Activated CD8-positive, alpha-beta T cell treated with anti-CD3 and anti-CD28 coated beads for 36 hours (primary cell): ENCODE measurements at regions not wholly inside any gene's neighbourhood (a gene's known extent, or its start where the extent isn't known, plus 50 kb on each side); places are given as distances from the start of the nearest gene placed in this dataset.

Source experiments
- ATAC-seq: fragments of 200-7000 bp; cut with Tn5 transposase; one replicate; pipeline ENCODE4 v1.10.0; 2021; ENCODE audit warnings: mild to moderate bottlenecking, moderate library complexity
- CTCF ChIA-PET: fragments of 350-600 bp; sonication (Branson Sonifier 250); formaldehyde crosslinking; loops from one replicate; lab custom pipeline; 2021; ENCODE audit warnings: antibody characterized with exemption; lab: Charles Lee
- POLR2A ChIA-PET: fragments of 350-600 bp; sonication (Branson Sonifier 250); formaldehyde crosslinking; loops from one replicate; lab custom pipeline; 2021; ENCODE audit warnings: antibody characterized with exemption; lab: Charles Lee
- DNase-seq: peaks from one replicate; pipeline ENCODE4 v3.0.0-alpha.2; 2020
- H3K27ac Mint-ChIP-seq: one replicate; pipeline ENCODE4 v1.8.0; 2021; ENCODE audit warnings: mild to moderate bottlenecking, mixed read lengths
- H3K27me3 Mint-ChIP-seq: one replicate; pipeline ENCODE4 v1.8.0; 2021; ENCODE audit warnings: mixed read lengths
- H3K36me3 Mint-ChIP-seq: one replicate; pipeline ENCODE4 v1.8.0; 2021; ENCODE audit warnings: low read depth, mixed read lengths
- H3K4me1 Mint-ChIP-seq: one replicate; pipeline ENCODE4 v1.8.0; 2021; ENCODE audit warnings: low read depth, mixed read lengths
- H3K4me3 Mint-ChIP-seq: one replicate; pipeline ENCODE4 v1.8.0; 2021; ENCODE audit warnings: mild to moderate bottlenecking, moderate library complexity, mixed read lengths
- H3K9me3 Mint-ChIP-seq: one replicate; pipeline ENCODE4 v1.8.0; 2021; ENCODE audit warnings: mixed read lengths
- CTCF ChIP-seq: fragments of 200-600 bp; IDR thresholded peaks from one replicate; pipeline ENCODE4 v1.8.0; 2022; ENCODE audit warnings: antibody characterized with exemption, mild to moderate bottlenecking
- intact Hi-C: fragments of 100-400 bp; cut with micrococcal nuclease; formaldehyde crosslinking; loops from one replicate; pipeline ENCODE4 v1.10.0; 2022

GRCh38 chr2:23121968-23122648 lies 262.9 kb upstream of the KLHL29 start:
- H3K4me3 Mint-ChIP-seq = no peak overlapping the region
- CTCF ChIA-PET = no interaction called here
- H3K27me3 Mint-ChIP-seq = no peaks in the 10 kb centered on the region
- intact Hi-C loops = no loop called here
- H3K9me3 Mint-ChIP-seq = no peaks in the 10 kb centered on the region
- no peaks in the 10 kb centered on the region for H3K4me1 Mint-ChIP-seq
- no peak overlapping the region for H3K27ac Mint-ChIP-seq
- no peak for DNase-seq
- POLR2A ChIA-PET = no interaction called here
- TF ChIP-seq CTCF = no peak
- ATAC-seq = no peak
- no peaks in the 10 kb centered on the region for H3K36me3 Mint-ChIP-seq

GRCh38 chr2:23122681-23123215 lies 262.2 kb upstream of the KLHL29 start:
- no peaks in the 10 kb centered on the region for H3K4me1 Mint-ChIP-seq
- no peak overlapping the region for H3K4me3 Mint-ChIP-seq
- intact Hi-C loops = no loop called here
- H3K27ac Mint-ChIP-seq = no peak overlapping the region
- ChIA-PET CTCF (no interaction called here), POLR2A (no interaction called here)
- DNase-seq (no peak), ATAC-seq (no peak)
- H3K36me3 Mint-ChIP-seq = no peaks in the 10 kb centered on the region
- no peaks in the 10 kb centered on the region for H3K9me3 Mint-ChIP-seq
- TF ChIP-seq CTCF = no peak
- no peaks in the 10 kb centered on the region for H3K27me3 Mint-ChIP-seq

- TF ChIP-seq CTCF = no peak
- no peaks in the 10 kb centered on the region for H3K27me3 Mint-ChIP-seq
- ChIA-PET CTCF (no interaction called here), POLR2A (interaction anchor here (1.2 kb wide), 1 partner anchor 24 kb away, joined by 3 read pairs; no protein-coding TSS in a partner anchor)
- no peaks in the 10 kb centered on the region for H3K4me1 Mint-ChIP-seq
- intact Hi-C loops = no loop called here
- no peak for ATAC-seq
- no peak overlapping the region for H3K4me3 Mint-ChIP-seq
- no peak for DNase-seq
- no peaks in the 10 kb centered on the region for H3K9me3 Mint-ChIP-seq
- no peaks in the 10 kb centered on the region for H3K36me3 Mint-ChIP-seq
- H3K27ac Mint-ChIP-seq = no peak overlapping the region
These were observed 261.3 kb upstream of the KLHL29 start for GRCh38 chr2:23123686-23124085.

GRCh38 chr2:23124214-23124750 lies 260.7 kb upstream of the KLHL29 start:
- no peaks in the 10 kb centered on the region for H3K4me1 Mint-ChIP-seq
- no peak overlapping the region for H3K27ac Mint-ChIP-seq
- H3K36me3 Mint-ChIP-seq = no peaks in the 10 kb centered on the region
- H3K4me3 Mint-ChIP-seq = no peak overlapping the region
- no peaks in the 10 kb centered on the region for H3K27me3 Mint-ChIP-seq
- TF ChIP-seq CTCF = no peak
- no peaks in the 10 kb centered on the region for H3K9me3 Mint-ChIP-seq
- intact Hi-C loops = no loop called here
- DNase-seq (no peak), ATAC-seq (no peak)
- ChIA-PET POLR2A (interaction anchor here (1.2 kb wide), 1 partner anchor 23 kb away, joined by 3 read pairs; no protein-coding TSS in a partner anchor), CTCF (no interaction called here)

- peaks cover under 1% of the 10 kb centered on the region for H3K27me3 Mint-ChIP-seq
- H3K4me1 Mint-ChIP-seq = no peaks in the 10 kb centered on the region
- ATAC-seq = no peak
- no peak overlapping the region for H3K27ac Mint-ChIP-seq
- H3K4me3 Mint-ChIP-seq = no peak overlapping the region
- no peaks in the 10 kb centered on the region for H3K9me3 Mint-ChIP-seq
- H3K36me3 Mint-ChIP-seq = no peaks in the 10 kb centered on the region
- ChIA-PET POLR2A (no interaction called here), CTCF (no interaction called here)
- intact Hi-C loops = no loop called here
- no peak for TF ChIP-seq CTCF
- no peak for DNase-seq
These were observed 257.5 kb upstream of the KLHL29 start for GRCh38 chr2:23127465-23127864.
